Activated CD4-positive, alpha-beta T cell treated with anti-CD3 and anti-CD28 coated beads, Interleukin-2, amount 50 U/mL, for 1 hour (primary cell): ENCODE measurements at regions not wholly inside any gene's neighbourhood (a gene's known extent, or its start where the extent isn't known, plus 50 kb on each side); places are given as distances from the start of the nearest gene placed in this dataset.

Experiments
- DNase-seq: peaks from one replicate; pipeline ENCODE4 v3.0.0-alpha.2; 2020

- DNase-seq = no peak
These were observed 274.5 kb upstream of the NOCT start for GRCh38 chr4:138740816-138741745.

- DNase-seq = no peak
These were observed 279.2 kb upstream of the NOCT start for GRCh38 chr4:138736362-138736761.

GRCh38 chr4:138734746-138735145 lies 280.8 kb upstream of the NOCT start:
- DNase-seq = no peak

- DNase-seq = no peak
These were observed 287.0 kb upstream of the NOCT start for GRCh38 chr4:138728566-138728965.

- no peak for DNase-seq
These were observed 287.9 kb upstream of the NOCT start for GRCh38 chr4:138727731-138728130.

GRCh38 chr4:138724530-138724929 lies 291.1 kb upstream of the NOCT start:
- DNase-seq = no peak

- DNase-seq = no peak
These were observed 298.8 kb upstream of the NOCT start for GRCh38 chr4:138716559-138717335.

GRCh38 chr4:138710297-138710696 lies 305.3 kb upstream of the NOCT start:
- no peak for DNase-seq

GRCh38 chr4:138709859-138710258 lies 305.7 kb upstream of the NOCT start:
- no peak for DNase-seq

- DNase-seq = no peak
These were observed 307.6 kb upstream of the NOCT start for GRCh38 chr4:138707746-138708677.

GRCh38 chr4:138706201-138706600 lies 309.4 kb upstream of the NOCT start:
- no peak for DNase-seq

- no peak for DNase-seq
These were observed 313.3 kb upstream of the NOCT start for GRCh38 chr4:138702190-138702824.

- DNase-seq = no peak
These were observed 316.9 kb upstream of the NOCT start for GRCh38 chr4:138698641-138699040.

GRCh38 chr4:138697851-138698250 lies 317.7 kb upstream of the NOCT start:
- DNase-seq = no peak

GRCh38 chr4:138696771-138697170 lies 318.8 kb upstream of the NOCT start:
- no peak for DNase-seq

GRCh38 chr4:138696058-138696457 lies 319.5 kb upstream of the NOCT start:
- DNase-seq = no peak

- no peak for DNase-seq
These were observed 322.1 kb upstream of the NOCT start for GRCh38 chr4:138693526-138693925.

GRCh38 chr4:138692411-138692810 lies 323.2 kb upstream of the NOCT start:
- DNase-seq = no peak

- DNase-seq = no peak
These were observed 326.0 kb upstream of the NOCT start for GRCh38 chr4:138689593-138689992.

- no peak for DNase-seq
These were observed 326.4 kb upstream of the NOCT start for GRCh38 chr4:138689187-138689586.

- no peak for DNase-seq
These were observed 327.0 kb upstream of the NOCT start for GRCh38 chr4:138688408-138689085.
